UCSD-AML1 (cell line): ENCODE measurements at regions not wholly inside any gene's neighbourhood (a gene's known extent, or its start where the extent isn't known, plus 50 kb on each side); places are given as distances from the start of the nearest gene placed in this dataset.
"Not testable (repeated sequence)": the region's sequence is repeated elsewhere in the genome, so short reads cannot be mapped to it uniquely, and the experiment has no call there.

Source experiments
- DNase-seq: peaks from one replicate; lab custom pipeline; 2025; ENCODE audit not compliant: unreplicated experiment; lab: John Stamatoyannopoulos, UW

DNA sequence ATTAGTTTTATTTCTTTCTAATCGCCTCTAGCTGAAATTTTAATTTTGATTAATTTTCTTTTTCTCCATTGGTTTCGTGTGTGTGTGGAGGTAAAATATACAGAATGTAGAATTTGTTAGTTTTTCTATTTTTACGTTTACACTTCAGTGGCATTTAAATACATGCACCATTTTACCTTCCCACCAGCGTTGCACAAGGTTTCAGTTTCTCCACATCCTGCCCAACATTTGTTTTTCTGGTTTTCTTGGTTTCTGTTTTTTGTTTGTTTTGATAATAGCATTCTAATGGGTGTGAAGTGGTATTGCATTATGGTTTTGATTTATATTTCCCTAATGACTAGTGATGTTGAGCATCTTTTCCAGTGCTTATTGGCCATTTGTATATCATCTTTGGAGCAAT is 871.4 kb upstream of the DEFB115 start:
- DNase-seq = not testable (repeated sequence)

DNA sequence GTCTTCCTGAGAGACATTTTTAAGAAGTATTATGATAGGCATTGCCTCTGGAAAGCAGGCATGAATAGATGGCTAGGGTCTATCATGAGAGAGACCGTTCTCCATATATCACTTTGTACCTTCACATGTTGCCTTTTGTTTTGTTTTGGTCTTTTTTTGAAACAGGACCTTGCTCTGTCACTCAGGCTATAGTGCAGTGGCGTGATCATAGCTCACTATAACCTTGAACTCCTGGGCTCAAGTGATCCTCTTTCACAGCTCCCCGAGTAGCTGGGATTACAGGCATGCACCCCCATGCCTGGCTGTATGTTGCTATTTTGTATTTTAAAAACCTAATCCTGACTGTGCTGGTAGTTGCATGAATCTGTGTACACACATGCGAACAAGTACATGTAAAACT is 869.6 kb upstream of the DEFB115 start:
- DNase-seq = not testable (repeated sequence)

DNA sequence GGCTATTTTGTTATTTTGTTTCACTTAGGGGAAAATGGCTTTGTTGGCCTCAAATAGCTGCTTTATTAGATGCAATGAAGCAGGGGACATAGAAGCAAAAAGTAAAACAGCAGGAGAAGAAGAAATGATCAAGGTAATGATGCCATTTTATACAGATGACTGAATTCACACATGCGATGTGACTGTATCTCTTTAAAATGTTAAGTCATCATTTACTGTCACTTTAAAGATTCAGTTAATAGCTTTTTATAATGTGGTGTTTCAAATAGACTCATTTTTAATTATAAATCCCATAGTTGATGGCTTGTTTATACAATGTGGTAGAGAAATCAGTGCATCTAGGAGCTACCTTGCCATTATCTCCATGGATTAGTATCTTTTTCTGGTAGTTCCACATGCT is 863.9 kb upstream of the DEFB115 start:
- not testable (repeated sequence) for DNase-seq

DNA sequence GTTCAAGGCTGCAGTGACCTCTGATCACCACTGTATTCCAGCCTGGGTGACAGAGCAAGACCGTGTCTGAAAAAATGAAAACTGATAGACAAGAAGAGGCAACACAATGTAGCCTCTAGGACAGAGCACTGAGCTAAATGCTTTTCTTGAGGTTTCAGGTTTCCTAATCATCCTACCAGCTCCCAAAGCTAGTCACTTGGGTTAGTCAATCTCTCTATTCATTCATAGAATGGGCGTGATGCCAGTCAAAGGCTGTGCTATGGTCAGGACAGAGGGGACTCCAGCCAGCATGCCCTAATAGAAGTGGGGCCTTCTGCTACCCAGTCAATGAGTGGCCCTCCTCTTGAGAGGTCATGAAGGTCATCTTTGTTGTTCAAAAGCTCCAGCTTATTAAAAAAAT is 860.4 kb upstream of the DEFB115 start:
- not testable (repeated sequence) for DNase-seq

DNA sequence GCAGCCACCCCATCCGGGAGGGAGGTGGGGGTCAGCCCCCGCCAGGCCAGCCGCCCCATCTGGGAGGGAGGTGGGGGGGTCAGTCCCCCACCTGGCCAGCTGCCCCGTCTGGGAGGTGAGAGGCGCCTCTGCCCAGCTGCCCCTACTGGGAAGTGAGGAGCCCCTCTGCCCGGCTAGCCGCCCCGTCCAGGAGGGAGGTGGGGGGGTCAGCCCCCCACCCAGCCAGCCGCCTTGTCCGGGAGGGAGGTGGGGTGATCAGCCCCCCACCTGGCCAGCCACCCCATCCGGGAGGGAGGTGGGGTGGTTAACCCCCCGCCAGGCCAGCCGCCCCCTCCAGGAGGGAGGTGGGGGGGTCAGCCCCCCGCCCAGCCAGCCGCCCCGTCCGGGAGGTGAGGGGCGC is 852.4 kb upstream of the DEFB115 start:
- DNase-seq = not testable (repeated sequence)

DNA sequence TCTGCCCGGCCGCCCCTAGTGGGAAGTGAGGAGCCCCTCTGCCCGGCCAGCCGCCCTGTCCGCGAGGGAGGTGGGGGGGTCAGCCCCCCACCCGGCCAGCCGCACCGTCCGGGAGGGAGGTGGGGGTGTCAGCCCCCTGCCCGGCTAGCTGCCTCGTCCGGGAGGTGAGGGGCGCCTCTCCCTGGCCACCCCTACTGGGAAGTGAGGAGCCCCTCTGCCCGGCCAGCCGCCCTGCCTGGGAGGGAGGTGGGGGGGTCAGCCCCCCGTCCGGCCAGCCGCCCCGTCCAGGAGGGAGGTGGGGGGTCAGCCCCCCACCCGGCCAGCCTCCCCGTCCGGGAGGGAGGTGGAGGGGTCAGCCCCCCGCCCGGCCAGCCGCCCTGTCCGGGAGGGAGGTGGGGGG is 851.9 kb upstream of the DEFB115 start:
- not testable (repeated sequence) for DNase-seq

DNA sequence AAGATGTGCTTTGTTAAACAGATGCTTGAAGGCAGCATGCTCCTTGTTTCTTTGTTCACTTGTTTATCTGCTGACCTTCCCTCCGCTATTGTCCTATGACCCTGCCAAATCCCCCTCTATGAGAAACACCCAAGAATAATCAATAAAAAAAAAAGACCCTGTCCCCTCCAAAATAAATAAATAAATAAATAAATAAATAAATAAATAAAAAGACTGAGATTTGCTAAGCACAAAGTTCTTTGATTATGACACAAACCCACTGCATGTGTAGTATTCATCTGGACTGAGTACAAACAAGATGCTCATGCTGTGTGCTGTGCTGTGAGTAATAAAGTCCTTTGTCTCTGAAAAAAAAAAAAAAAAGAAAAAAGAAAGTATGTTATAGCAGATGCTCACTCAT is 851.1 kb upstream of the DEFB115 start:
- DNase-seq = not testable (repeated sequence)

DNA sequence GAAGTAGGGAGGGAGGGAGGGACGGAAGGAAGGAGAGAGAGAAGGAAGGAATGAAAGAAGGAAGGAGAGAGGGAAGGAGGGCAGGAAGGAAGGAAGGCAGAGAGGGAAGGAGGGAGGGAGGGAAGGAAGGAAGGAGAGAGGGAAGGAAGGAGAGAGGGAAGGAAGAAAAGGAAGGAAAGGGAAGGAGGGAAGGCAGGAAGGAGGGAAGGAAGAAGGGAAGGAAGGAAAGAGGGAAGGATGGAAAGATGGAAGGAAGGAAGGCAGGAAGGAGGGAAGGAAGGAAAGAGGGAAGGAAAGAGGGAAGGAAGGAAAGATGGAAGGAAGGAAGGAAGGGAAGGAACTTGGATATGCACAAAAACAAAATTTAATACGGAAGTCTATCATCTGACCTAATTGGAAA is 844.5 kb upstream of the DEFB115 start:
- DNase-seq = no peak

DNA sequence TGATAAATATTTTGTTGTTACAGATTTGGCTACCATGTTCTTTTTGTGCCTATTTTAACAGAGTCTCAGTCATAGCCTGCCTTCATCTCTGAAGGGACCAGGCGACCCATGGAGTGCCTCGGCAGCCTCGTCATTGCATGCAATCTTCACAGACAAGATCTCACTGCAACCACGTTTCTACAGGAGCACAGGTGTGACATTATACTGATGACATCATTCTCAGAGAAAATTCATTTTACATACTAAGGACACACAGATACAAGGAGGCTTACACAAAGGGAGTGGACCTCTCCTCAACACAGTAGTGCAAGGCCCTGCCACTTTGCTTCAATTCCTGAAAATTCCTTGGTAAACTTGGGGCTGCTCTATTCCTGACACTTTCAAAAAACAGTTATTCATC is 840.1 kb upstream of the DEFB115 start:
- DNase-seq = not testable (repeated sequence)

DNA sequence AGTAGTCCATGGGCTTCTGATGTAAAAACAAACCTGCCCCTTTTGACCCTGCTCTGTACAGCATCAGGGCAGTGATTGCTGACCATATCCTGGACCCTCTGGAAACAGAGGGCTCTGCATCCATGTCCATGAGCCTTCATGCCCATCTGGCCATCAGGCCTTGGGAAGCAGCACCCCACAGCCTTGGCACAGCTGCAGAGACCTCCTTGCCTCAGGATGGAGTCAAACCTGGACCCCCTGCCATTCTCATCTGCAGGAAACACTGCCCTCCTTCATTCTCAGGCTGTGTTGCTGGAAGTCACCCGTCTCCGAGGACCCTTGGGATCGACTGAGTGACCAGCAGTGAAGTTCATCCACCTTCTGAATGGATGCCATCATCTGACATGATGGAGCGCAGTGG is 839.1 kb upstream of the DEFB115 start:
- not testable (repeated sequence) for DNase-seq

DNA sequence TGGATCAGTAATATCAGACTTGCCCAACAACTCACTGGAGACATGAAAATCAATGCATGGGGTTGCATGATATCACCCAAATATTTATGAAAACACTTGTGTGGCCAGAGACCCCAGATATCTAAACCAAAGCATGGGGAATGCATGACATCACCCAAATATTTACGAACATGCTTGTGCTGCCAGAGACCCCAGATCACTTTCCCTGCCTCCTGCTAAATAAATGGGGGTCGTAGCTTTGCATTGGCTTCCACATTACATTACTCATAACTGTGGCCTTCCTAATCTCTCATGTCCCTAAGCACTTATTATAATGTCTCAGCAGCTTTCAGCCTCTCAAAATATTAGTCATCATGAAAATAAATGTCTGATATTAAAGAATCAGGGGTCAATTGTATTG is 838.0 kb upstream of the DEFB115 start:
- DNase-seq = no peak

DNA sequence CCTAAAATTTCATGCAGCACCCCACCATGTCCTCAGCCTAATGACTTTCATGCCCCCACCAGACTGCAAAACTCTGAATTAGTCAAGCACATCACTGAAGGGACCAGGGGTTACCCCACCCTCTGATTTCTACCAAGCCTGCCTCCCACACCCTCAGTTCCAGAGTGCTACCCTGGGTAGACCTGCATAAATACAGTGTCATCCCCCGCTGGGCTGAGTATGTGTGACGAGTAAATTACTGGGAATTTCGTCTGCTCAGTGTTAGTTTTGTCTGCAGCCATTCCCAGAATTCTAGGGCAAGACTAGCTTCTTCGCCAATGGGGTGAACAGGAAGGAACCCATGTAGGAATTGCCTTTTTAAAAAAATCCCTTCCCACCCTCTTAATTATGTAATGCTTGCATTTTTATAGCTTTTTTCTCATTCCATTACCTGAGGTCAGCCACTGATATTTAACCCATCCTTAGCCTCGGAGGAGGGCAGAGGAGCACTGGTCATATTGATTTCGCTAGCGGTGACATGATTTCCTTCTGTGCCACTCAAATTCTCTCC is 837.5 kb upstream of the DEFB115 start:
- not testable (repeated sequence) for DNase-seq
